Mesothelial cell of epicardium (in vitro differentiated cells): ENCODE measurements at regions not wholly inside any gene's neighbourhood (a gene's known extent, or its start where the extent isn't known, plus 50 kb on each side); places are given as distances from the start of the nearest gene placed in this dataset.

Experiments used
- DNase-seq, 2 experiments: peaks; one replicate each; pipeline ENCODE4 v3.0.0; 2021; ENCODE audit warnings: low spot score in 2 of 2; ENCODE audit not compliant: unreplicated experiment in 2 of 2
- H3K27ac Mint-ChIP-seq: 2 replicates; pipeline ENCODE4 v1.8.0; 2021; ENCODE audit warnings: mixed read lengths
- H3K27me3 Mint-ChIP-seq: 2 replicates; pipeline ENCODE4 v1.8.0; 2021; ENCODE audit warnings: low read depth, mixed read lengths
- H3K36me3 Mint-ChIP-seq: 2 replicates; pipeline ENCODE4 v1.8.0; 2021; ENCODE audit warnings: mixed read lengths
- H3K4me1 Mint-ChIP-seq: 2 replicates; pipeline ENCODE4 v1.8.0; 2021; ENCODE audit warnings: mixed read lengths
- H3K4me3 Mint-ChIP-seq: 2 replicates; pipeline ENCODE4 v1.8.0; 2021; ENCODE audit warnings: mild to moderate bottlenecking, moderate library complexity, mixed read lengths
- H3K9me3 Mint-ChIP-seq: 2 replicates; pipeline ENCODE4 v1.8.0; 2021; ENCODE audit warnings: mixed read lengths
- CTCF ChIP-seq: fragments of 200-600 bp; sonication (generic); IDR thresholded peaks from one replicate; pipeline ENCODE4 v1.5.0; 2021; ENCODE audit warnings: antibody characterized with exemption; ENCODE audit not compliant: unreplicated experiment

- no peak overlapping the region for H3K4me3 Mint-ChIP-seq
- no peaks in the 10 kb centered on the region for H3K36me3 Mint-ChIP-seq
- no peaks in the 10 kb centered on the region for H3K27me3 Mint-ChIP-seq
- no peak for TF ChIP-seq CTCF
- peak overlapping the region; percentile 43 for H3K27ac Mint-ChIP-seq
- DNase-seq: no peak
- peaks cover 14% of the 10 kb centered on the region for H3K4me1 Mint-ChIP-seq
- H3K9me3 Mint-ChIP-seq: peaks cover 6% of the 10 kb centered on the region
Measured at GRCh38 chr4:158051401-158052235, 121.2 kb downstream of the GASK1B start.

- DNase-seq: no peak
Measured at GRCh38 chr4:158050942-158051341, 121.9 kb downstream of the GASK1B start.

GRCh38 chr4:158046345-158046744, 126.5 kb downstream of the GASK1B start:
- H3K36me3 Mint-ChIP-seq: no peaks in the 10 kb centered on the region
- H3K27me3 Mint-ChIP-seq: no peaks in the 10 kb centered on the region
- H3K27ac Mint-ChIP-seq: no peak overlapping the region
- peaks cover 11% of the 10 kb centered on the region for H3K9me3 Mint-ChIP-seq
- no peak for TF ChIP-seq CTCF
- DNase-seq: no peak
- no peak overlapping the region for H3K4me3 Mint-ChIP-seq
- peaks cover 12% of the 10 kb centered on the region for H3K4me1 Mint-ChIP-seq

More at GRCh38 chr4:158050942-158051341, 121.9 kb downstream of the GASK1B start:
- H3K4me1 Mint-ChIP-seq: peaks cover 12% of the 10 kb centered on the region
- H3K36me3 Mint-ChIP-seq: no peaks in the 10 kb centered on the region
- H3K4me3 Mint-ChIP-seq: no peak overlapping the region
- H3K27me3 Mint-ChIP-seq: no peaks in the 10 kb centered on the region
- peak overlapping the region; percentile 40 for H3K27ac Mint-ChIP-seq
- peaks cover 6% of the 10 kb centered on the region for H3K9me3 Mint-ChIP-seq
- TF ChIP-seq CTCF: no peak

GRCh38 chr4:158043971-158044618, 128.7 kb downstream of the GASK1B start:
- H3K27me3 Mint-ChIP-seq: no peaks in the 10 kb centered on the region
- DNase-seq: no peak
- H3K4me3 Mint-ChIP-seq: no peak overlapping the region
- peaks cover 8% of the 10 kb centered on the region for H3K4me1 Mint-ChIP-seq
- H3K27ac Mint-ChIP-seq: no peak overlapping the region
- no peak for TF ChIP-seq CTCF
- H3K9me3 Mint-ChIP-seq: peaks cover 33% of the 10 kb centered on the region
- H3K36me3 Mint-ChIP-seq: peaks cover 3% of the 10 kb centered on the region

GRCh38 chr4:158042591-158043030, 130.2 kb downstream of the GASK1B start:
- H3K4me3 Mint-ChIP-seq: no peak overlapping the region
- peaks cover 3% of the 10 kb centered on the region for H3K36me3 Mint-ChIP-seq
- DNase-seq: no peak
- H3K27ac Mint-ChIP-seq: peak overlapping the region; percentile 28
- H3K9me3 Mint-ChIP-seq: peaks cover 35% of the 10 kb centered on the region
- H3K27me3 Mint-ChIP-seq: no peaks in the 10 kb centered on the region
- TF ChIP-seq CTCF: no peak
- peaks cover 8% of the 10 kb centered on the region for H3K4me1 Mint-ChIP-seq
